GM23248 (cell line): ENCODE measurements at regions not wholly inside any gene's neighbourhood (a gene's known extent, or its start where the extent isn't known, plus 50 kb on each side); places are given as distances from the start of the nearest gene placed in this dataset.

ENCODE experiments used
- DNase-seq: peaks from one replicate; pipeline ENCODE4 v3.0.0-alpha.2; 2015
- H2AFZ ChIP-seq: fragments of 200-600 bp; sonication (generic); 2 replicates; pipeline ENCODE4 v1.6.1; 2016; ENCODE audit warnings: antibody characterized with exemption
- H3F3A ChIP-seq: fragments of 200-600 bp; sonication (generic); 2 replicates; pipeline ENCODE4 v1.6.1; 2016; ENCODE audit warnings: mild to moderate bottlenecking, antibody characterized with exemption, mixed run types; ENCODE audit not compliant: insufficient read depth
- H3K27ac ChIP-seq: fragments of 200-600 bp; sonication (generic); 2 replicates; pipeline ENCODE4 v1.5.1; 2016; ENCODE audit warnings: mild to moderate bottlenecking
- H3K27me3 ChIP-seq: fragments of 200-600 bp; sonication (generic); replicated peaks from 2 replicates; pipeline ENCODE4 v1.6.1; 2016; ENCODE audit warnings: mild to moderate bottlenecking; ENCODE audit not compliant: insufficient read depth
- H3K36me3 ChIP-seq: fragments of 200-600 bp; sonication (generic); 2 replicates; pipeline ENCODE4 v1.6.1; 2016; ENCODE audit warnings: low read depth, mild to moderate bottlenecking
- H3K4me1 ChIP-seq: fragments of 200-600 bp; sonication (generic); 2 replicates; pipeline ENCODE4 v1.6.1; 2016; ENCODE audit warnings: mild to moderate bottlenecking; ENCODE audit not compliant: insufficient read depth
- H3K4me2 ChIP-seq: fragments of 200-600 bp; sonication (generic); one replicate; pipeline ENCODE4 v1.6.1; 2016; ENCODE audit warnings: mild to moderate bottlenecking; ENCODE audit not compliant: unreplicated experiment
- H3K4me3 ChIP-seq: fragments of 200-600 bp; sonication (generic); 2 replicates; pipeline ENCODE4 v1.5.1; 2016; ENCODE audit warnings: mild to moderate bottlenecking
- H3K79me2 ChIP-seq: fragments of 200-600 bp; sonication (generic); 2 replicates; pipeline ENCODE4 v1.6.1; 2016; ENCODE audit warnings: mild to moderate bottlenecking; ENCODE audit not compliant: insufficient read depth
- H3K9ac ChIP-seq: fragments of 200-600 bp; sonication (generic); 2 replicates; pipeline ENCODE4 v1.6.1; 2016; ENCODE audit warnings: mild to moderate bottlenecking
- H3K9me2 ChIP-seq: fragments of 200-600 bp; sonication (generic); 2 replicates; pipeline ENCODE4 v1.6.1; 2016; ENCODE audit warnings: mixed run types, mild to moderate bottlenecking, moderate library complexity; ENCODE audit not compliant: insufficient read depth
- H3K9me3 ChIP-seq: fragments of 200-600 bp; sonication (generic); one replicate; pipeline ENCODE4 v1.6.1; 2017; ENCODE audit warnings: low read depth
- H4K20me1 ChIP-seq: fragments of 200-600 bp; sonication (generic); 2 replicates; pipeline ENCODE4 v1.6.0; 2016; ENCODE audit not compliant: insufficient read depth
- EZH2 ChIP-seq: fragments of 200-600 bp; sonication (generic); IDR thresholded peaks from 2 replicates; pipeline ENCODE4 v1.6.1; 2018; ENCODE audit warnings: antibody characterized with exemption, mild to moderate bottlenecking; ENCODE audit not compliant: insufficient read depth, poor library complexity, severe bottlenecking
- EZH2phosphoT487 ChIP-seq: fragments of 200-600 bp; sonication (generic); IDR thresholded peaks from 2 replicates; pipeline ENCODE4 v1.6.1; 2018; ENCODE audit warnings: antibody characterized with exemption, moderate library complexity, mild to moderate bottlenecking, low read depth; ENCODE audit not compliant: insufficient read depth
- WGBS, 2 experiments: methylation state at CpG; one replicate each; pipeline ENCODE4 v1.1.6; 2015 to 2017; ENCODE audit warnings: low lambda C conversion rate in 2 of 2, low coverage in 1 of 2; ENCODE audit errors: missing lambda C conversion rate in 2 of 2; 5-methylcytosine and 5-hydroxymethylcytosine counted together
- in situ Hi-C: fragments of 300-500 bp; cut with MboI; formaldehyde crosslinking; loops from 2 replicates; pipeline ENCODE4 v1.15.0; 2020

DNA sequence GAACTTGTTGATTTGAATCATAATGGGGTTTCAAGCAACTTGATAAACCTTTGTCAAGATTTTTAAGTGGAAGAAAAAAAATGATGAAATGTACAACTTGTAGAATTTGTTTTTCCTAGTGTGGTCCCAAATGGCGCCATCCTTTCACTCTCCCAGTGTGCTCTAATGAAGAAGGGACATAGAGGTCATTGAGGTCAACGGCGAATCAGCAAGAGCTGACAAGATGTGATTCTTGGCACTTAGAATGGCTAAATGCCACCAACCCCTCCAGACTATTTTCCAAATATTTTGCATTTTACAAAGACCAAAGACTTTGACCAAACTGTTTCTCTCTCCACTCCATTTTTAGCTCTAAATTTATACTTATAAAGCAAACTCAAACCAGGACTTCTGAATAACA is 320.2 kb upstream of the MME start:
- Histone ChIP-seq H3K4me1 (0 out of 2 replicates have a peak, but pooled peaks cover 1% of the 10 kb centered on the region), H3K4me3 (no peak overlapping the region), H3K27ac (no peak overlapping the region), H3K4me2 (no peak overlapping the region), H3K79me2 (no peaks in the 10 kb centered on the region), H3K36me3 (no peaks in the 10 kb centered on the region), H3F3A (no peaks in the 10 kb centered on the region), H2AFZ (peak overlapping the region; percentile 32; the same call in 1 of the 2 replicates), H3K9me3 (no peaks in the 10 kb centered on the region), H3K9me2 (no peaks in the 10 kb centered on the region), H3K9ac (no peak overlapping the region), H3K27me3 (no peaks in the 10 kb centered on the region), H4K20me1 (no peaks in the 10 kb centered on the region)
- TF ChIP-seq EZH2phosphoT487 (no peak), EZH2 (no peak)
- no peak for DNase-seq
- WGBS, 2 experiments = 96 to 98% methylated on average over 3 of the region's 3 CpGs
- in situ Hi-C loops = loop anchor here (10.0 to 25.0 kb wide), 2 partner anchors 327 to 565 kb away; partner anchors contain the start of gene MME

DNA sequence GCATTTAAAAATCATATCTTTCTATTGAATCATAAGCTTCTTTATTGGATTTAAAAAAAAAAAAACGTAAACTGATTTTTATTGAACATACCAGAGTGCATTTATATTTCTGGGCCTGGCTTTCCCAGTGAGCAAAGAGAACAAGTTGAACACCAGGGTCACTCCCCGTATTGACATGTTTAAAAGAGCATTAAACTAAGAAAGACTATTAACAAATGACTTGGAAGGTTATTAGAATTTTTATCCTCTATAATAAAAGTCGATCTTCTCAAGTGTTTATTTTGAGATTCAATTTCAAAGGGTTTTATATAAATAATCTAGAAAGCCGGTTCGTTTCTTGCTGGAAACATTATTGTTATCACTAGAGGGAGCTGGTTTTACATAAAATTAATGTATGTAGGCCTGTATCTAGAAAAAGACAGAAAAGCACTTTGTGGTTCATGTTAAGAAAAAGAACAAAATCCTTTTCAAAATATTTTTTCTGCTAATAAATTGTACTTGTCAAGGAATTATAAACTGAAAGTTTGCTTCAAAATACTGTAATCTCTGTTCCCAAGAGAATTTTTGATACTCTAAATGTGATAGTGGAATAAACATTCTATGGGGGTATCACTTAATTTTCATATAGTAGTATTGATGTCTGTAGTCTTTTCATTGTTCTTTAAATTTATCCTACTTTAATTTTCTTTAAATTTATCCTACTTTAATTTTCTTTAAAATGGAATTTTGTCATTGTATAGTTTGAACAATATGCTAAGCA is 321.8 kb upstream of the MME start:
- H3K4me1 ChIP-seq = no peaks in the 10 kb centered on the region
- no peaks in the 10 kb centered on the region for H3K9me3 ChIP-seq
- H3K27me3 ChIP-seq = no peaks in the 10 kb centered on the region
- no peaks in the 10 kb centered on the region for H3K79me2 ChIP-seq
- in situ Hi-C loops = loop anchor here (25.0 kb wide), 1 partner anchor 329 kb away; the partner anchor contains the start of gene MME
- no peaks in the 10 kb centered on the region for H3F3A ChIP-seq
- TF ChIP-seq EZH2 (no peak), EZH2phosphoT487 (no peak)
- 4% methylated on average over 5 of the region's 5 CpGs for WGBS, 2 experiments
- H3K4me2 ChIP-seq = no peak overlapping the region
- H4K20me1 ChIP-seq = no peaks in the 10 kb centered on the region
- H3K36me3 ChIP-seq = no peaks in the 10 kb centered on the region
- H2AFZ ChIP-seq = peak overlapping the region; percentile 67
- DNase-seq = peak; percentile 69
- peak overlapping the region; percentile 16 for H3K9ac ChIP-seq
- H3K9me2 ChIP-seq = no peaks in the 10 kb centered on the region
- H3K4me3 ChIP-seq = no peak overlapping the region
- 0 out of 2 replicates have a peak overlapping the region, but pooled peaks have one; percentile 6 for H3K27ac ChIP-seq

DNA sequence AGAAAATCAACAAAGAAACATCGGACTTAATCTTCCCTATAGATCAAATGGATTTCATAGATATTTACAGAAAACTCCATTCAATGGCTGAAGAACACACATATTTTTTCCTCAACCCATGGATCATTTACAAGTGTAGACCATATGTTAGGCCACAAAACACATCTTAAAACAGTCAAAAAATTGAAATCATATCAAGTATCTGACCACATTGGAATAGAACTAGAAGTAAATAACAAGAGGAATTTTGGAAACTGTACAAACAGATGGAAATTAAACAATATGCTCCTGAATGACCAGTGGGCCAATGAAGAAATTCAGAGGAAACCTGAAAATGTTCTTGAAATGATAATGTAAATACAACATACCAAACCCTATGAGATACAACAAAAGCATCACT is 323.1 kb upstream of the GPR149 start:
- H2AFZ ChIP-seq = no peak overlapping the region
- H3F3A ChIP-seq = no peaks in the 10 kb centered on the region
- H4K20me1 ChIP-seq = no peaks in the 10 kb centered on the region
- 95 to 100% methylated on average over 1 of the region's 1 CpG for WGBS, 2 experiments
- H3K36me3 ChIP-seq = no peaks in the 10 kb centered on the region
- no peak overlapping the region for H3K9ac ChIP-seq
- no peak overlapping the region for H3K4me2 ChIP-seq
- no peak for DNase-seq
- TF ChIP-seq EZH2 (no peak), EZH2phosphoT487 (no peak)
- no peaks in the 10 kb centered on the region for H3K4me1 ChIP-seq
- H3K27ac ChIP-seq = no peak overlapping the region
- H3K79me2 ChIP-seq = no peaks in the 10 kb centered on the region
- H3K9me3 ChIP-seq = no peaks in the 10 kb centered on the region
- H3K27me3 ChIP-seq = no peaks in the 10 kb centered on the region
- in situ Hi-C loops = loop anchor here (25.0 kb wide), 1 partner anchor 334 kb away; the partner anchor contains the start of gene MME
- no peak overlapping the region for H3K4me3 ChIP-seq
- no peaks in the 10 kb centered on the region for H3K9me2 ChIP-seq

DNA sequence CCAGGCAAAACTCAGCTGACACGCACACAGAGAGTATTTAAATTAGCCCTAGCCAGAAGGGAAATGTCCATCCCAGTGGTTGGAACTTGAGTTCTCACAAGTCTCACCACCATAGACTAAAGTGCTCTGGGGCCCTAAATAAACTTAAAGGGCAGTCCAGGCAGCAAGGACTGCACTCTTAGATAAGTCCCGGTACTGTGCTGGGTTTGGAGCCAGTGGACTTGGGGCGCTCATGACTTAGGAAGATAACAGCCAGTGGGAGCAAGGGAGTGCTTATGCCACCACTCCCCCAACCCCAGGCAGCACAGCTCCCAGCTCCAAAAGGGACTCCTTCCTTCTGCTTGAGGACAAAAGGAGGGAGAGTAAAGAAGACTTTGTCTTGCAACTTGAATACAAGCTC is 319.5 kb upstream of the GPR149 start:
- Histone ChIP-seq H3K4me1 (no peaks in the 10 kb centered on the region), H3K36me3 (no peaks in the 10 kb centered on the region), H2AFZ (no peak overlapping the region), H3K27ac (no peak overlapping the region), H3K9me2 (no peaks in the 10 kb centered on the region), H3K27me3 (no peaks in the 10 kb centered on the region), H4K20me1 (no peaks in the 10 kb centered on the region), H3F3A (no peaks in the 10 kb centered on the region), H3K79me2 (no peaks in the 10 kb centered on the region), H3K9me3 (no peaks in the 10 kb centered on the region), H3K4me2 (no peak overlapping the region), H3K4me3 (no peak overlapping the region), H3K9ac (no peak overlapping the region)
- in situ Hi-C loops = no loop called here
- no peak for TF ChIP-seq EZH2
- no peak for TF ChIP-seq EZH2phosphoT487
- no peak for DNase-seq
- WGBS, 2 experiments = 75 to 76% methylated on average over 3 of the region's 3 CpGs
